Stomach (tissue), 4 donors: ENCODE measurements at regions not wholly inside any gene's neighbourhood (a gene's known extent, or its start where the extent isn't known, plus 50 kb on each side); places are given as distances from the start of the nearest gene placed in this dataset.

Experiments
- CTCF ChIP-seq, 7 experiments: fragments of 450-650 bp in 4 of 7; fragments of 200-600 bp in 3 of 7; sonication (generic) in 3 of 7; IDR thresholded peaks; one replicate each; pipeline ENCODE4 v1.5.1; 2016 to 2019; ENCODE audit warnings: antibody characterized with exemption in 7 of 7, control low read depth in 2 of 7, mild to moderate bottlenecking in 1 of 7
- POLR2AphosphoS5 ChIP-seq, 3 donors: sonication (generic); formaldehyde crosslinking; IDR thresholded peaks; one replicate each; pipeline ENCODE4 v1.6.1; 2016; ENCODE audit warnings: antibody characterized with exemption in 3 of 3

GRCh38 chr10:111954386-111954785 lies 229.2 kb downstream of the GPAM start:
- TF ChIP-seq POLR2AphosphoS5 (IDR thresholded peaks at IDR 0.05) (no peak), CTCF (IDR thresholded peaks at IDR 0.05) (no peak)
